ENCODE measurements at regions not wholly inside any gene's neighbourhood (a gene's known extent, or its start where the extent isn't known, plus 50 kb on each side); places are given as distances from the start of the nearest gene placed in this dataset.

GRCh38 chr1:222940906-222941305 is 126.1 kb downstream of the DISP1 start:
- TF ChIP-seq PATZ1 (CRISPR knock-in tag; IDR thresholded peaks at IDR 0.05; ENCODE audit: borderline replicate concordance) (no peak), CREB5 (CRISPR knock-in tag; IDR thresholded peaks at IDR 0.05; ENCODE audit: low read depth) (no peak), ZNF565 (CRISPR knock-in tag; conservative IDR thresholded peaks at IDR 0.05; ENCODE audit: low read depth) (no peak), CSRNP3 (CRISPR knock-in tag; IDR thresholded peaks at IDR 0.05) (no peak), ZNF70 (CRISPR knock-in tag; IDR thresholded peaks at IDR 0.05) (no peak), ZC3H10 (CRISPR knock-in tag; IDR thresholded peaks at IDR 0.05) (no peak), POU6F1 (CRISPR knock-in tag; IDR thresholded peaks at IDR 0.05; ENCODE audit: borderline replicate concordance, low read depth) (no peak)
- no peak for ATAC-seq

- peak; percentile 61 for ATAC-seq
- TF ChIP-seq TOX (CRISPR knock-in tag; IDR thresholded peaks at IDR 0.05; ENCODE audit: borderline replicate concordance) = no peak
- no peak for TF ChIP-seq PATZ1 (CRISPR knock-in tag; IDR thresholded peaks at IDR 0.05; ENCODE audit: borderline replicate concordance)
- no peak for TF ChIP-seq ARNTL (CRISPR knock-in tag; IDR thresholded peaks at IDR 0.05; ENCODE audit: borderline replicate concordance, low read depth)
- TF ChIP-seq CSRNP3 (CRISPR knock-in tag; IDR thresholded peaks at IDR 0.05) = no peak
- TF ChIP-seq ZNF565 (CRISPR knock-in tag; conservative IDR thresholded peaks at IDR 0.05; ENCODE audit: low read depth) = no peak
- no peak for TF ChIP-seq PPARA (CRISPR knock-in tag; IDR thresholded peaks at IDR 0.05; ENCODE audit: borderline replicate concordance)
- TF ChIP-seq ZNF8 (CRISPR knock-in tag; IDR thresholded peaks at IDR 0.05) = no peak
- TF ChIP-seq ZFP30 (CRISPR knock-in tag; IDR thresholded peaks at IDR 0.05) = no peak
- TF ChIP-seq CSDC2 (CRISPR knock-in tag; IDR thresholded peaks at IDR 0.05) = no peak
- TF ChIP-seq ZNF70 (CRISPR knock-in tag; IDR thresholded peaks at IDR 0.05) = no peak
- no peak for TF ChIP-seq GLIS3 (CRISPR knock-in tag; IDR thresholded peaks at IDR 0.05)
Observed at GRCh38 chr1:222941425-222941824, 126.6 kb downstream of the DISP1 start.

GRCh38 chr1:222946436-222946835 is 131.6 kb downstream of the DISP1 start:
- TF ChIP-seq PPARA (CRISPR knock-in tag; IDR thresholded peaks at IDR 0.05; ENCODE audit: borderline replicate concordance) (no peak), ISL1 (CRISPR knock-in tag; IDR thresholded peaks at IDR 0.05) (no peak), CSRNP3 (CRISPR knock-in tag; IDR thresholded peaks at IDR 0.05) (no peak), BACH2 (CRISPR knock-in tag; IDR thresholded peaks at IDR 0.05; ENCODE audit: borderline replicate concordance) (no peak), ZC3H10 (CRISPR knock-in tag; IDR thresholded peaks at IDR 0.05) (no peak), CREB5 (CRISPR knock-in tag; IDR thresholded peaks at IDR 0.05; ENCODE audit: low read depth) (no peak), POU6F1 (CRISPR knock-in tag; IDR thresholded peaks at IDR 0.05; ENCODE audit: borderline replicate concordance, low read depth) (no peak), SNAI2 (CRISPR knock-in tag; IDR thresholded peaks at IDR 0.05) (no peak)

More at GRCh38 chr1:222946436-222946835, 131.6 kb downstream of the DISP1 start:
- ATAC-seq = no peak
